ENCODE measurements at regions not wholly inside any gene's neighbourhood (a gene's known extent, or its start where the extent isn't known, plus 50 kb on each side); places are given as distances from the start of the nearest gene placed in this dataset.
A peak's percentile ranks its signal among the peaks of the same experiment; 100 is the strongest.
"Not testable (repeated sequence)": the region's sequence is repeated elsewhere in the genome, so short reads cannot be mapped to it uniquely, and the experiment has no call there.

- no peak for DNase-seq (ENCODE audit: low read depth)
Measured at GRCh38 chr3:34859746-34860145, 779.6 kb upstream of the ARPP21 start.

- no peak for DNase-seq (ENCODE audit: low read depth)
Measured at GRCh38 chr3:34862456-34862855, 776.9 kb upstream of the ARPP21 start.

GRCh38 chr3:34863485-34863884, 775.8 kb upstream of the ARPP21 start:
- DNase-seq (ENCODE audit: low read depth) = no peak

GRCh38 chr3:34864011-34864410, 775.3 kb upstream of the ARPP21 start:
- DNase-seq (ENCODE audit: low read depth) = no peak

- no peak for DNase-seq (ENCODE audit: low read depth)
Measured at GRCh38 chr3:34865346-34865745, 774.0 kb upstream of the ARPP21 start.

- no peak for DNase-seq (ENCODE audit: low read depth)
Measured at GRCh38 chr3:34868935-34869334, 770.4 kb upstream of the ARPP21 start.

- no peak for DNase-seq (ENCODE audit: low read depth)
Measured at GRCh38 chr3:34869696-34870095, 769.6 kb upstream of the ARPP21 start.

- no peak for DNase-seq (ENCODE audit: low read depth)
Measured at GRCh38 chr3:34872406-34872805, 766.9 kb upstream of the ARPP21 start.

GRCh38 chr3:34876997-34877396, 762.3 kb upstream of the ARPP21 start:
- DNase-seq (ENCODE audit: low read depth) = no peak

GRCh38 chr3:34878488-34878887, 760.8 kb upstream of the ARPP21 start:
- DNase-seq (ENCODE audit: low read depth) = no peak

- DNase-seq (ENCODE audit: low read depth) = no peak
Measured at GRCh38 chr3:34881026-34881425, 758.3 kb upstream of the ARPP21 start.

- peak; percentile 59 for DNase-seq (ENCODE audit: low read depth)
Measured at GRCh38 chr3:34882764-34883163, 756.6 kb upstream of the ARPP21 start.

GRCh38 chr3:34884007-34884406, 755.3 kb upstream of the ARPP21 start:
- no peak for DNase-seq (ENCODE audit: low read depth)

- DNase-seq (ENCODE audit: low read depth) = no peak
Measured at GRCh38 chr3:34886443-34886842, 752.9 kb upstream of the ARPP21 start.

- peak; percentile 56 for DNase-seq (ENCODE audit: low read depth)
Measured at GRCh38 chr3:34889641-34890040, 749.7 kb upstream of the ARPP21 start.

- DNase-seq (ENCODE audit: low read depth) = no peak
Measured at GRCh38 chr3:34890247-34890646, 749.1 kb upstream of the ARPP21 start.

- no peak for DNase-seq (ENCODE audit: low read depth)
Measured at GRCh38 chr3:34891941-34892340, 747.4 kb upstream of the ARPP21 start.

- no peak for DNase-seq (ENCODE audit: low read depth)
Measured at GRCh38 chr3:34895841-34896240, 743.5 kb upstream of the ARPP21 start.

- not testable (repeated sequence) for DNase-seq (ENCODE audit: low read depth)
Measured at GRCh38 chr3:34909679-34910078, 729.6 kb upstream of the ARPP21 start.

- DNase-seq (ENCODE audit: low read depth) = no peak
Measured at GRCh38 chr3:34919025-34919424, 720.3 kb upstream of the ARPP21 start.

GRCh38 chr3:34920806-34921205, 718.5 kb upstream of the ARPP21 start:
- DNase-seq (ENCODE audit: low read depth) = no peak

GRCh38 chr3:34924961-34925360, 714.4 kb upstream of the ARPP21 start:
- DNase-seq (ENCODE audit: low read depth) = no peak

GRCh38 chr3:34925851-34926250, 713.5 kb upstream of the ARPP21 start:
- DNase-seq (ENCODE audit: low read depth) = no peak

GRCh38 chr3:34929036-34929435, 710.3 kb upstream of the ARPP21 start:
- DNase-seq (ENCODE audit: low read depth) = peak; percentile 28
